ENCODE measurements at regions not wholly inside any gene's neighbourhood (a gene's known extent, or its start where the extent isn't known, plus 50 kb on each side); places are given as distances from the start of the nearest gene placed in this dataset.

DNA sequence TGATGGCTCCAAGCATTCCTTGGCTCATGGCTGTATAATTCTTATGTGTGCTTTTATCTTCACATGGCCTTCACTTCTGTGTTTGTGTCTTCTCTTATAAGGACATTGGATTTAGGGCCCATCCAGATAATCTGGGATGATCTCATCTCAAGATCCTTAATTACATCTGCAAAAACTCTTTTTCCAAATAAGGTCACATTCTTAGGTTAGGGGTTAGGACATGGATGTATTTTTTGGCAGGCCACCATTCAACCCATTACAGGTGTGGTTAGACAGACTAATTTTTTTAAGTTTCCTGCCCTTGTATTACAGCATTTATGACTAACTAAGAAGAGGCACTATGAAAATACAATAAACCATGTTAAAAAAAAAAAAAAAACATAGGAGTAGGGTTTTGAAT is 254.0 kb downstream of the TPBG start:
- TF ChIP-seq, protein P1, sequence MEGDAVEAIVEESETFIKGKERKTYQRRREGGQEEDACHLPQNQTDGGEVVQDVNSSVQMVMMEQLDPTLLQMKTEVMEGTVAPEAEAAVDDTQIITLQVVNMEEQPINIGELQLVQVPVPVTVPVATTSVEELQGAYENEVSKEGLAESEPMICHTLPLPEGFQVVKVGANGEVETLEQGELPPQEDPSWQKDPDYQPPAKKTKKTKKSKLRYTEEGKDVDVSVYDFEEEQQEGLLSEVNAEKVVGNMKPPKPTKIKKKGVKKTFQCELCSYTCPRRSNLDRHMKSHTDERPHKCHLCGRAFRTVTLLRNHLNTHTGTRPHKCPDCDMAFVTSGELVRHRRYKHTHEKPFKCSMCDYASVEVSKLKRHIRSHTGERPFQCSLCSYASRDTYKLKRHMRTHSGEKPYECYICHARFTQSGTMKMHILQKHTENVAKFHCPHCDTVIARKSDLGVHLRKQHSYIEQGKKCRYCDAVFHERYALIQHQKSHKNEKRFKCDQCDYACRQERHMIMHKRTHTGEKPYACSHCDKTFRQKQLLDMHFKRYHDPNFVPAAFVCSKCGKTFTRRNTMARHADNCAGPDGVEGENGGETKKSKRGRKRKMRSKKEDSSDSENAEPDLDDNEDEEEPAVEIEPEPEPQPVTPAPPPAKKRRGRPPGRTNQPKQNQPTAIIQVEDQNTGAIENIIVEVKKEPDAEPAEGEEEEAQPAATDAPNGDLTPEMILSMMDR (IDR thresholded peaks at IDR 0.05): no peak
- TF ChIP-seq POLR2A (IDR thresholded peaks at IDR 0.05): no peak
